ENCODE measurements at regions not wholly inside any gene's neighbourhood (a gene's known extent, or its start where the extent isn't known, plus 50 kb on each side); places are given as distances from the start of the nearest gene placed in this dataset.
A peak's percentile ranks its signal among the peaks of the same experiment; 100 is the strongest.

GRCh38 chr18:2424420-2424819 is 146.9 kb downstream of the METTL4 start:
- TF ChIP-seq CTCF (conservative IDR thresholded peaks at IDR 0.05; ENCODE audit: low read depth): no peak
- no peak overlapping the region for H3K27ac ChIP-seq
- no peak for DNase-seq (ENCODE audit: low spot score)
- CTCF ChIA-PET: interaction anchor here (0.6 kb wide), 1 partner anchor 428 kb away, joined by 3 read pairs; no protein-coding TSS in a partner anchor
- POLR2A ChIA-PET (ENCODE audit: low non-redundant PET): no interaction called here

GRCh38 chr18:2425426-2426317 is 145.6 kb downstream of the METTL4 start:
- H3K27ac ChIP-seq: no peak overlapping the region
- DNase-seq (ENCODE audit: low spot score): peak; percentile 26
- no peak for TF ChIP-seq CTCF (conservative IDR thresholded peaks at IDR 0.05; ENCODE audit: low read depth)
- POLR2A ChIA-PET (ENCODE audit: low non-redundant PET): no interaction called here
- CTCF ChIA-PET: no interaction called here

- ChIA-PET CTCF (interaction anchor here (0.6 kb wide), 1 partner anchor 11 kb away, joined by 4 read pairs; no protein-coding TSS in a partner anchor), POLR2A (ENCODE audit: low non-redundant PET) (no interaction called here)
- DNase-seq (ENCODE audit: low spot score): no peak
- no peak overlapping the region for H3K27ac ChIP-seq
- TF ChIP-seq CTCF (conservative IDR thresholded peaks at IDR 0.05; ENCODE audit: low read depth): no peak
Measured at GRCh38 chr18:2430191-2430590, 141.1 kb downstream of the METTL4 start.

GRCh38 chr18:2431806-2432205 is 139.5 kb downstream of the METTL4 start:
- DNase-seq (ENCODE audit: low spot score): no peak
- no peak overlapping the region for H3K27ac ChIP-seq
- no peak for TF ChIP-seq CTCF (conservative IDR thresholded peaks at IDR 0.05; ENCODE audit: low read depth)
- POLR2A ChIA-PET (ENCODE audit: low non-redundant PET): no interaction called here
- CTCF ChIA-PET: interaction anchor here (0.7 kb wide), 1 partner anchor 17 kb away, joined by 3 read pairs; no protein-coding TSS in a partner anchor

- POLR2A ChIA-PET (ENCODE audit: low non-redundant PET): no interaction called here
- CTCF ChIA-PET: no interaction called here
- TF ChIP-seq CTCF (conservative IDR thresholded peaks at IDR 0.05; ENCODE audit: low read depth): no peak
- no peak overlapping the region for H3K27ac ChIP-seq
- no peak for DNase-seq (ENCODE audit: low spot score)
Measured at GRCh38 chr18:2433366-2433765, 137.9 kb downstream of the METTL4 start.

- no peak overlapping the region for H3K27ac ChIP-seq
- CTCF ChIA-PET: interaction anchor here (0.6 kb wide), 1 partner anchor 12 kb away, joined by 4 read pairs; no protein-coding TSS in a partner anchor
- TF ChIP-seq CTCF (conservative IDR thresholded peaks at IDR 0.05; ENCODE audit: low read depth): no peak
- DNase-seq (ENCODE audit: low spot score): no peak
- POLR2A ChIA-PET (ENCODE audit: low non-redundant PET): no interaction called here
Measured at GRCh38 chr18:2441544-2441943, 129.8 kb downstream of the METTL4 start.
